Stimulated activated CD4-positive, alpha-beta T cell treated with anti-CD3 and anti-CD28 coated beads, Interleukin-15, amount 100 ng/mL, for 48 hours (primary cell): ENCODE measurements at regions not wholly inside any gene's neighbourhood (a gene's known extent, or its start where the extent isn't known, plus 50 kb on each side); places are given as distances from the start of the nearest gene placed in this dataset.
"Not testable (repeated sequence)": the region's sequence is repeated elsewhere in the genome, so short reads cannot be mapped to it uniquely, and the experiment has no call there.

ENCODE experiments used
- DNase-seq, 2 donors: peaks; one replicate each; pipeline ENCODE4 v3.0.0-alpha.2; 2020; ENCODE audit warnings: low read depth in 2 of 2

GRCh38 chr2:194116861-194117260, 1540.2 kb upstream of the SLC39A10 start:
- no peak for DNase-seq

GRCh38 chr2:194105358-194105757, 1551.7 kb upstream of the SLC39A10 start:
- no peak for DNase-seq

GRCh38 chr2:194104687-194105086, 1552.3 kb upstream of the SLC39A10 start:
- DNase-seq, result no peak

DNA sequence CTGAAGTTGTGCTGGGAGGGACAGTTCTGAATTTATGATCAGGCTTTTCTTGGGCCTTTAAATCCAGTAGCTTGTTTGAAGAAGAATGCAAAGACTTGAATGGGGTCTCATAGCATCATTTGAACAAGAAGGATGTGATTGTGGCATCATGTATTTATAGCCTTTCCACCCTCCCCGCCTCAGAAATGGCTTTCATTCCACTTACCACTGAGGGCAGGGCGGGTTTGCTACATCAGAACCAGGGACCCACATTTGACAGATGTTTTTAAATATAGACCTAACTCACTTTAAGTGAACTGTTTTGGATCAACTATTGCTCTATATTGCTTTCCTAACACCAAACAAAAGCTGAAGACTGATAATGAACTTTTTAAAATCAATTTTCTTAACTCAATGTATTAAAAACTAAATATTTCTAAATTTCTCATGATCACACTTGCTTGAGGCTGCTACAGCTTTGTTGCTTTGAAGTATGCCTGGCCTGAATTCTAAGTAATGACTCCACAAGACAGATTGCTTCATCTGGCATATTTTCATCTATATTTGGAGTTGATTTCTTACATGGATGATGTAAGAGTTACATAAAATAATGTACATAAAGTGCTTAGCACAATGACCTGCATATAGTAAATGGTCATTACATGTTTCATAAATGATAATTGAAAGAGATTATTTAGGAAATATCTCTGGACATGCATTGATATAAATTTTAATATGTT, 1552.9 kb upstream of the SLC39A10 start:
- DNase-seq, result no peak

DNA sequence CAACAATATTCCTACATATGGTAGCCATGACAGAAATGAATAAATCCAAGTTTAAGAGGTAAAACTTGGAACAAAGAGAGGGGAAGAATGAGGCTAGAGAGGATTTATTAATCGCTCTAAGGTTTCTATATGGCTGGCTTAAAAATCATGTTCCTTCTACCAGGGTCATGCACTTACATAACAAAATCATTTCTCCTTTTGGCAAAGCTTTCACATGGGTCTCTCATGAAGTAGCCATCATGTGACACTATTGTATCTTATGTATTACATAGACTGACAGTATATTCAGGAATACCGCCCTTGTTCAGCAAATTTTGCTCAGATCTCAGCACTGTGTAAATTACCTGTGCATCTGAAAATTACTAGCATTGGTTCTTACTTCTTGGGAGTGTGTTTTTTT, 1554.5 kb upstream of the SLC39A10 start:
- no peak for DNase-seq

DNA sequence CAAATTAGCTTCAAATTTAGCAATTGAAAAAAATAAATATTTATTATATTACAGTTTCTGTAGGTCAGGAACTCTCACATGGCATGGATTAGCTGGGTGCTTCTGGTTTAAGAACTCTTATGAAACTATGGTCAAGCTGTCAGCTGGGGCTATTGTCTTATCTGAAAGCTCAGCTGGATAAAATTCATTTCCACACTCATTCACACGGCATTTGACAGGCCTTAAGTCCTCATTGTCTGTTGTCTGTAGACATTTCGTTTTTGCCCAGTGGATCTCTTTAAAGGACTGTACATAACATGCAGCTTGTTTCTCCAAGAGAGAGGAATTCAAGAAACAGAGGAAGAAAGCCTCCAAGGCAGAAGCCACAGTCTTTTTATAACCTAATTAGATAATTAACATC, 1556.8 kb upstream of the SLC39A10 start:
- DNase-seq, result no peak

- no peak for DNase-seq
Measured at GRCh38 chr2:194096402-194096801, 1560.6 kb upstream of the SLC39A10 start.

DNA sequence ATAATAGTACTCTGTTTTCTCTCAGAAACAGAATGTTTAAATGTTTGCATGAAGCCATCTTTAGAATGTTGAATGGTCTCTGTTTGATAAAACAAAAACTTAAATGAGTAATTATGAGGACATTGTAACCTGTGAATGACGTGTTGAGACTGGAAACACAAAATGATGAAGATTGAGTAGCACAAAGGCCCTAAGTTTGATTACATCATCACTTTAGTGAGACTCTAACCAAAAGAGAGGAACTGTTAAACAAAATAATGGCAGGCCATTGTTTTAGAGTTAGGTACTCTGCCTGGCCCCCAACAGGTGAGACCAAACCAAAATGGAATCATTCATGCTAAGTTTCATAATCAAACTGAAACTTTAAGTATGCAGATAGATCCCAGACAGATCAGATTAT, 1561.7 kb upstream of the SLC39A10 start:
- no peak for DNase-seq

- no peak for DNase-seq
Measured at GRCh38 chr2:194090251-194090905, 1566.6 kb upstream of the SLC39A10 start.

GRCh38 chr2:194087089-194087958, 1569.7 kb upstream of the SLC39A10 start:
- no peak for DNase-seq

- no peak for DNase-seq
Measured at GRCh38 chr2:194086129-194086528, 1570.9 kb upstream of the SLC39A10 start.

- DNase-seq, result no peak
Measured at GRCh38 chr2:194079989-194080388, 1577.0 kb upstream of the SLC39A10 start.

- DNase-seq, result no peak
Measured at GRCh38 chr2:194077366-194077765, 1579.7 kb upstream of the SLC39A10 start.

DNA sequence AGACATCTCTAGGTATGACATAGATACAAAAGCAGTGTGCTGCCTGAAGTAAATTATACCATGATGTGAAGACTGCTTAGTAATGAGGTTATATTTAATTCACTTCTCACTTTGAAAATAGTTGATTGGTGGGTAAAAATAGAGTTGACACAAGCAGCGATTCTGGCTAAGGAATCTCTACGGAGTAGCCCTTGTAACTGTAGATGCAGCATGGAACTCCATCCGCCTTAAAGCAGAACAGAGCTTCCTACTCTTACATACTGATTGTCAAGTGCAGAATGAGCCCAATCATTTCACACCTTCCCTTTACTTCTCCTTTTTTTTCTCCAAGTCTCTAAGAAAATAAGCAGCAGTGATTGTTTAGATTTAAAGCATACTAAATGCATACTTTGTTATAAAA, 1594.6 kb upstream of the SLC39A10 start:
- no peak for DNase-seq

DNA sequence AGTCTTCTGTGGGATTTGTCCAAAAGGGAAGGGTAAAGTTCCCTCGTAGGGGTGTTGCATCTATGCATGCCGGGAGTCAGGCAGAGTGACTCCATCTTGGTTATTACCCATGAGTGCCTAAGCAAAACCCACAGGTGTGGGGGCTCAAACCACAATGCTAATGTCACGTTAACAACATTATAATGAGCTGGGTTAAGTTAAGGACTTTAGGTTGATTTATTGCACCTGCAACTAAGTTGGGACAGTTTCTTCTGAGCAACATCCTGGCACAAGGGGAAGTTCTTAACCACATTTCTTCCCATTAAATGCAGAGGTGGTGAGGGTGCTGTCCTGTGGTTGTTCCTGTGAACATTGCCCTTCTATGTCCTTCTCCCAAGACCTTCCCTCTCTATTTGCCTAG, 1596.8 kb upstream of the SLC39A10 start:
- DNase-seq, result no peak

- no peak for DNase-seq
Measured at GRCh38 chr2:194054313-194054712, 1602.7 kb upstream of the SLC39A10 start.

DNA sequence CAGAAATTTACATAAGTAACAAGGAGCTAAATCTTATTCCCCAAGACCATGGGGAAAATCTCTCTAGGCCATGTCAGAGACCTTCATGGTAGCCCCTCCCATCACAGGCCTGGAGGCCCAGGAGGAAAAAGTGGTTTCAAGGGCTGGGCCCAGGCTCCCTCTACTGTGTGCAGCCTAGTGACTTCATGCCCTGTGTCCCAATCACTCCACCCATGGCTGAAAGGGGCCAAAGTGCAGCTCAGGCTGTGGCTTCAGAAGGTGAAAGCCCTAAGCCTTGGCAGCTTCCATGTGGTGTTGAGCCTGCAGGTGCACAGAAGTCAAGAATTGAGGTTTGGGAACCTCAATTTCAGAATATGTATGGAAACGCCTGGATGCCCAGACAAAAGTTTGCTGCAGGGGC, 1612.7 kb upstream of the SLC39A10 start:
- no peak for DNase-seq

- not testable (repeated sequence) for DNase-seq
Measured at GRCh38 chr2:194021130-194021529, 1635.9 kb upstream of the SLC39A10 start.

GRCh38 chr2:194020155-194020554, 1636.9 kb upstream of the SLC39A10 start:
- DNase-seq, result no peak

DNA sequence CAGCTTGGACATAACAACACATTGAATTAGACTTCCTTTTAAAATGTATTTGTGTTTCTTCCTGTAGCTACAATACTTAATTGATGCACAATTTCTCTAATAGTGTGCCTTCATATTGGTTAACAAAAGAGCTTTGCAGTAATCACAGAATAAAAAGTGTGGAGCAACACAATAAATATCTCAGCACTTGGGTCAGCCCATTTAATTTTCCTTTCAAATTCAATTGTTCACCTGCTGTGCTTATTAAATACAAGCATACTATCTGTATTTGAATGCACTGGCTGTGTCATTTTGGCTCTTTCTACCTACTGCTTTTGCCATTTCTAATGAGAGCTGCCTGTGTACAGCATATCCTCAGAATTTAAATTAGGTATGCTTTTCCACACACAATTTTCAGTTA, 1641.3 kb upstream of the SLC39A10 start:
- DNase-seq, result no peak

DNA sequence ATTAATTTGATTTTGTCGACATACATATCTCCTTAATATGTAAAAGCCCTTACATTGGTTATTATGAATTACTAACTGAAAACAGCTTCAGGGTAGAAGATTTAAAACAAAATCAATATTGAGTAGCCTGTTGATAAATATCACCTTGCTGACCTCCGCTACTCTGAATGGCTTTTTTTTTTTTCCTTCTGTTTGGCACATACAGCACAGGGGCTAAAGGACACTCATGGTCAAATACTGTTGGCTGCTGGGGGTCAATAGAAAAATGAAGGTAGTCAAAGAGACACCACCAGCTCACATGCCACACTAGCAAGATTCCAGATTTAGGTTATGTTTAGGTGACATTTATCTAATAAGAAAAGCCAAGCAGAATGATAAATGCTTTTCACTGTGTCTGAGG, 1642.4 kb upstream of the SLC39A10 start:
- DNase-seq, result no peak

DNA sequence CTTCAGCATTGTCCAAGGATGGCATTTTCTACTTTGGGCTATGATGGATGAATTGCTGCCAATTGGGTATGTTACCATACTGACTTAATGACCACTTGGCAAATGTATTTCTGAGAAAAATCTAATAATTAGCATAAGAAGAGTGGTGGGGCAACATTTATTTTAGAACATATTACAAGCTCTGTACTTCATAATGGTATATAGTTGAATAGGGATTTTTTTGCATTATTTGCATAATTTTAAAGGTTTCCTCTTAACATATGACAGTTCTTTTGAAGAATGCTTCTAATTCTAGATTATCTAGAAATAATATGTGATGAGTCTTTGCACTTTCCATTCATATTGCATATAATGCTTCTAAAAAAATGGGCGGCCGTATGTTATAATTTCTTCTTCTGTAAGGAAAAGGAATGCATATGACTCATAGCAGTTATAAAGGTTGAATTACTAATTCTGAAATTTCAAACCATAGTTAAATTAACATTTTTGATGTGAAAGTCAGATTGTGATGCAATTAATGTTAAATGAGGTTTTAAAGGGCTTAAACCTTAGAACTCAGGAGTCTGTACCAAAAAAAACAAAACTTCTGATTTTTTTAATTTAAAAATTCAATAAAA, 1652.3 kb upstream of the SLC39A10 start:
- no peak for DNase-seq
